C4-2B (cell line): ENCODE measurements at regions not wholly inside any gene's neighbourhood (a gene's known extent, or its start where the extent isn't known, plus 50 kb on each side); places are given as distances from the start of the nearest gene placed in this dataset.
"Not testable (repeated sequence)": the region's sequence is repeated elsewhere in the genome, so short reads cannot be mapped to it uniquely, and the experiment has no call there.

Source experiments
- H3K27ac ChIP-seq: fragments of 450-650 bp; 2 replicates; pipeline ENCODE4 v1.5.1; 2017
- ZFX ChIP-seq: fragments of 450-650 bp; IDR thresholded peaks from 2 replicates; pipeline ENCODE4 v1.6.1; 2017
- TF ChIP-seq, protein P1 (sequence below): fragments of 450-650 bp; conservative IDR thresholded peaks from 2 replicates; pipeline ENCODE4 v1.5.1; 2017; ENCODE audit warnings: mild to moderate bottlenecking

DNA sequence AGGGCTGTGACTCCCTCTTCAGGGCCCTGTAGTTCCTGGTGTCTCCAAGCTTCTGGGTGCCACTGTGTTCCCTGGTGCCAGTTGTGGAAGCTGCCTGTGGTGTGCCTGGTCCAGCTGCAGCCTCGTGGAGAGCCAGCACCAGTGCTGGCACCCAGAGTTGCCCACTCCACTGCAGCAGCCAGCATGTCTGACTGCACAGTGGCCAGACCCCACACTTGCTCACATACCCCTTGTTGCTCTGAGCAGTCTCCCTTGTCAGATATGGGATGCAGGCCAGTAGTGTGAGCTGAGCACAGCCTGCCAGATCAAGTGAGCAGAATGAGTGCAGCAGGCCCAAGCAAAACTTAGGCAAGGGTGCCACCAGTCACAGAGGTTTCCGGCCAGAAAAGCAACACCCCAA is 108.6 kb downstream of the ZMAT1 start:
- TF ChIP-seq ZFX: no peak
- TF ChIP-seq, protein P1, sequence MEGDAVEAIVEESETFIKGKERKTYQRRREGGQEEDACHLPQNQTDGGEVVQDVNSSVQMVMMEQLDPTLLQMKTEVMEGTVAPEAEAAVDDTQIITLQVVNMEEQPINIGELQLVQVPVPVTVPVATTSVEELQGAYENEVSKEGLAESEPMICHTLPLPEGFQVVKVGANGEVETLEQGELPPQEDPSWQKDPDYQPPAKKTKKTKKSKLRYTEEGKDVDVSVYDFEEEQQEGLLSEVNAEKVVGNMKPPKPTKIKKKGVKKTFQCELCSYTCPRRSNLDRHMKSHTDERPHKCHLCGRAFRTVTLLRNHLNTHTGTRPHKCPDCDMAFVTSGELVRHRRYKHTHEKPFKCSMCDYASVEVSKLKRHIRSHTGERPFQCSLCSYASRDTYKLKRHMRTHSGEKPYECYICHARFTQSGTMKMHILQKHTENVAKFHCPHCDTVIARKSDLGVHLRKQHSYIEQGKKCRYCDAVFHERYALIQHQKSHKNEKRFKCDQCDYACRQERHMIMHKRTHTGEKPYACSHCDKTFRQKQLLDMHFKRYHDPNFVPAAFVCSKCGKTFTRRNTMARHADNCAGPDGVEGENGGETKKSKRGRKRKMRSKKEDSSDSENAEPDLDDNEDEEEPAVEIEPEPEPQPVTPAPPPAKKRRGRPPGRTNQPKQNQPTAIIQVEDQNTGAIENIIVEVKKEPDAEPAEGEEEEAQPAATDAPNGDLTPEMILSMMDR: no peak
- H3K27ac ChIP-seq: no peak overlapping the region

DNA sequence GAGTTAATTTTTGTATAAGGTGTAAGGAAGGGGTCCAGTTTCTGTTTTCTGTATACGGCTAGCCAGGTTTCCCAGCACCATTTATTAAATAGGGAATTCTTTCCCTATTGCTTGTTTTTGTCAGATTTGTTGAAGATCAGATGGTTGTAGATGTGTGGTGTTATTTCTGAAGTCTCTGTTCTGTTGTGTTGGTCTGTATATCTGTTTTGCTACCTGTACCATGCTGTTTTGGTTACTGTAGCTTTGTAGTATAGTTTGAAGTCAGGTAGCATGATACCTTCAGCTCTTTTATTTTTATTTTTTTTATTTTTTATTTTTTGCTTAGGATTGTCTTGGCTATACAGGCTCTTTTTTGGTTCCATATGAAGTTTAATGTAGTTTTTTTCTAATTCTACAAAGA is 114.1 kb downstream of the ZMAT1 start:
- H3K27ac ChIP-seq: not testable (repeated sequence)

DNA sequence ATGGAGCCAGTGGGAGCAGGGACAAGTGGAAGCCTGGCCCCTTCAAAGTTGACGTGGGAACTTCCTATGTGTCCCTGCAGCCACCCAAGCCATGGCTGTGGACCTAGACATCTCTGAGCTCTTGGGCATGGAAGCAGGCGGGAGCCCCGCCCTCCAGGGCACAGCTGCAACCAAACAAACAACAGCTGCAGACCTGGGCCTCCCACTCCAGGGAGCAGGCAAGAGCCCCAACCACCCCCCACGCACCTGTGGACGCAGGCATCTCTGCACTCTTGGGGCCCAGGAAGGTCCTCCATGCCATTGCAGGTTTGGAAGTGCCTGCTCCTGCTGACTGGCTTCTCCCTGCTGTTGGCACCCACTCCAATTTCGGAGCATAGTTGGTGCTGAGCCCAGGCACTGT is 118.6 kb downstream of the ZMAT1 start:
- TF ChIP-seq ZFX: no peak
- TF ChIP-seq, protein P1: no peak
- H3K27ac ChIP-seq: no peak overlapping the region

DNA sequence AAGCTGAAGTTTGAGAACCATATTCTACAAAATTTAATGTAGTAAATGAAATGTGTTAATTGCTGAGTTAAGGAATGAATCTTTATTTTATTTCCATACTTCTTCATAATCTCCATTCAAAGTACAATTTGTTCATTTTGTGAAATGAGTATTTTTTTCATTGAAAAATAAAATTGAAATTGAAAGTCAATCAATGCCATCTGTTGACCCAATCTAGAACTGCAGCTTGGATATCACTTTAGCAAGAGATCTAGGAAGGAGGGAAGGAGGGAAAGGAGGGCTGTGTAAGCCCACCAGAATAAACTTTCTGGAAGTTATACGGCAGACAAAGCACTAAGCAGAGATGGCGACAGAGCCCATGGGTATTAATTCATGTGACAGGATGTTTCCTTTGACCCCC is 128.4 kb downstream of the ZMAT1 start:
- no peak for TF ChIP-seq ZFX
- TF ChIP-seq, protein P1: peak; percentile 28
- no peak overlapping the region for H3K27ac ChIP-seq

DNA sequence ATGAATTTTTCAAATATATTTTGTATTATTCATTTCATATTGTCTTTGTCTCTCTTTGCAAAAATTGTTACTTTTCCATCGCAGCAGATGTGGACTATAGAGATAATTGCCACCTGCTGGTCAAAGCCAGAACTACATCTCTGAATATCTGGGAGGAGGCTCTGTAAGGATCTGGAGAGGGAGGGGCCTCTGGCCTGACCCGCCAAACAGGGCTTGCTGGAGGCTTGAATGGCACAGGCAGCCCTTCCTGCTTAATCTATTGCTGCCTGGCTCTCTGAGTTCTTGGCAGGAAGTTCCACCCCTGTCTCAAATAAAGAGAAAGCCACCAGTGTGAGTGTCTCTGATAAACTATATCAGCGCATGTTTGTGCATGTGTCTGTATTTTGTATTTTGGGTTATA is 132.4 kb downstream of the ZMAT1 start:
- TF ChIP-seq, protein P1: peak; percentile 63
- no peak for TF ChIP-seq ZFX
- no peak overlapping the region for H3K27ac ChIP-seq

DNA sequence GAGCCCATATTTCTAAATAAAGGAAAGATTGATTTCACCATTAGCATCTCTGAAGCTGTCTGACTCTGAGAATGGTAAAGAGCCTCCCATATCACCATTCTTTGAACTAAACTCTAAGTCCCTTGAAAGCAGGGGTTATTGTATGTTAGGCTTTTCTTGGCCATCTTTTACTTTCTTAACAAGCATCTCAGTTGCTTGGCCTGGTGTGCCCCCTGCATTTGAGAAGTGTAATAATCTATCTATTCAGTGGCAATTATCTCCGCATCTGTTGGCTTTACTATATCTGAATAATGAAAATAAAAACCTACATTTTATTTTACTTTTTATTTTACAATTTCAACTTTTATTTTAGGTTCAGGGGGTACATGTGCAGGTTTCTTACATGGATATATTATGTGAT is 128.3 kb upstream of the ARMCX2 start:
- H3K27ac ChIP-seq: no peak overlapping the region
- TF ChIP-seq, protein P1: no peak
- no peak for TF ChIP-seq ZFX

DNA sequence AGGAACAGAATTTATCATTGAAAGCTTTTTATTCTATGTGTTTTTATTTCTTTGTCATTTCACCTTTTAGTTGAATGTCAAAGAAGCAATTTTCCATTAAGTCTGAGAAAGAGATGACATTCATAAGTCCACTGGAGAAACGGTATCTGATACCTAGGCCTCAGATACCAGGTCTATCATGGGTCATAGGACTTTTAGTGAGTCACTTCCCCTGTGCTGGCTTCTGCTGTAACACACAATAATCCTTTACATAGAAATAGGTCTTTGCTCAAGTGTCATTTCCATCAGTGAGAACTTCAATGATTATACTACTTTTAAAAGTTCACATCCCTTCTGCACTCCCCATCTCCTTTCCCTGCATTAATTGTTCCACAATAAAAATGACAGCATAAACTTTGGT is 125.5 kb upstream of the ARMCX2 start:
- no peak overlapping the region for H3K27ac ChIP-seq
- no peak for TF ChIP-seq ZFX
- TF ChIP-seq, protein P1: no peak

DNA sequence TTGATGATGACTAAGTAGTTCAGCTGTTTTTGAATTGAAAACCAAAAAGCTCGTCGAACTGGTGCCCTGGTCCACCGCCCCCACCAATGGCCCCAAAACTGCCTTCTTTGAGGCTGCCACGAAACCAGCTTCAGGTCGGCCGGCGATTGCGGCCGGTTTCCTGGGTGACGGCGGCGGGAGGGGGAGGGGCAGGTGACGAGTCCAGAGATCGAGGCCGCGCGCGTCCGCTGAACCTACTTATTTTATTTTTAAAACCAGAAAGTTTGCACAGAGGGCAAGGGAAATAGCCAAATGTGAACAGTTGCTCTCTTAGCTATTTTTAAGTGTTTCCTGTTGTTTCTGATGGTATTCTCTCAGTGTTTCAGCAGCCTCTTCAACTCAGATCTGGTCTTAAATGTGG is 120.8 kb upstream of the ARMCX2 start:
- H3K27ac ChIP-seq: not testable (repeated sequence)

DNA sequence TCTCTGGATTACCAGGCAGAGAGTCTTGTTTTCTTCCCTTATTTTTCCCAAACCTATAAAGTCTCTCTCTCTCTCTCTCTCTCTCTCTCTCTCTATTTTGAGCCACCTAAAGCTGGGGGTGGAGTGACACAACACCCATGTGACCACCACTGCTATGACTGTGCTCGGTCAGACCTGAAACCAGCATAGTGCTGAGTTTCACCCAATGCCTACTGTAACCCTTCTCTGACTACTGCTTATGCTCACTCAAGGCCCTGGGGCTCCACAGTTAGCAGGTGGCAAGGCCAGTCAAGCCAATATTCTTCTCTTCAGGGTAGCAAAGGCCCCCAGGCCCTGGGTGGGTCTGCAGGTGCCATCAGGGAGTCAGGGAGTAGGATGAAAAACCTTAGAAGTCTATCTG is 114.7 kb upstream of the ARMCX2 start:
- no peak overlapping the region for H3K27ac ChIP-seq
- no peak for TF ChIP-seq ZFX
- TF ChIP-seq, protein P1: no peak
